Stimulated activated CD4-positive, alpha-beta T cell treated with anti-CD3 and anti-CD28 coated beads, Interleukin-1b, Interleukin-23, amount 100 ng/mL, for 48 hours (primary cell): ENCODE measurements at regions not wholly inside any gene's neighbourhood (a gene's known extent, or its start where the extent isn't known, plus 50 kb on each side); places are given as distances from the start of the nearest gene placed in this dataset.
"Not testable (repeated sequence)": the region's sequence is repeated elsewhere in the genome, so short reads cannot be mapped to it uniquely, and the experiment has no call there.

Experiments
- DNase-seq: peaks from one replicate; pipeline ENCODE4 v3.0.0-alpha.2; 2020

DNA sequence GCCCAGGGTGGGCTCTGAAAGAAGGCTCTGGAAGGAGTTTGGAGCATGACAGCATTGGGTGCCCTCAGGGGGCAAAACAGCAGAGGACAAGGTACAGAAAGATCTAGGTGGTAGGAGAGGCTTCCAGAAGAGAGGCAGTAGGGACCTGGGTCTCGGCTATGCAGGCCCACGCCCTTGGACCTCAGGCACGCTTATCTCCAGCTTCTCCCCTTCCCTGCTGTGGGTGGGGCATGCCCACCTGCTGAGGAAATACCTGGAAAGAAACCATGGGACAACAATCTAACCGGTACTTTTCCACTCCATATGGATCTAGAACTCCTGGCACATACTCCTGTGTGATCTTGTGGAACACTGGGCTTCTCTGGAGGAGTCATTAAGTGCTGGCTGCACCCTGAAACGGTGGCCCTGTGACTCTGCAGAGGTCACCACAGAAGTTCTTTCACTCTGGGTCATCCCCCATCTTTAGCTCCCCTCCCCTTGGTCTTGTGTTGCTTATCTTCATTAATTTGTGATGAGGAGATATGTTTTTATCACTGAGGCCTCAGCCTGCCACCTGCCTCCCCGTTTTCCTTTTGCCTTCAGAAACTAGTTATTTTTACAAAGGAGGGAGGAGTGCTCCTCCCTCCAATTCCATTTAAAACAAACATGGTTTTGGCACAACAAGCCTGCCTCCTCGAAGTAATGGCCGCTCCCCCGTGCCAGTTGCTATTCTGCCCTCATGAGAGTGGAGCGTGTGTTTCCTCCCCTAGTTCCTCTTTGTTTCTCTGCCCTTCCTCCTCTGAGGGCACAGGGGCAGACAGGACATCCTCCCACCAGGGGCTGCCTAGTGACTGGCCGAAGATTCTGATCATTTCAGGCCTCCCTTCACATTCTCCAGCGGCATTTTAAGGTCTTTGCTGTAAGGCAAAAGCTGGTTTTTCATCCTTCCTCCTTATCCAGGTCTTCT is 78.0 kb upstream of the ATP5PO start:
- no peak for DNase-seq

- DNase-seq = not testable (repeated sequence)
Measured at GRCh38 chr21:33992412-33992811, 76.8 kb upstream of the ATP5PO start.

DNA sequence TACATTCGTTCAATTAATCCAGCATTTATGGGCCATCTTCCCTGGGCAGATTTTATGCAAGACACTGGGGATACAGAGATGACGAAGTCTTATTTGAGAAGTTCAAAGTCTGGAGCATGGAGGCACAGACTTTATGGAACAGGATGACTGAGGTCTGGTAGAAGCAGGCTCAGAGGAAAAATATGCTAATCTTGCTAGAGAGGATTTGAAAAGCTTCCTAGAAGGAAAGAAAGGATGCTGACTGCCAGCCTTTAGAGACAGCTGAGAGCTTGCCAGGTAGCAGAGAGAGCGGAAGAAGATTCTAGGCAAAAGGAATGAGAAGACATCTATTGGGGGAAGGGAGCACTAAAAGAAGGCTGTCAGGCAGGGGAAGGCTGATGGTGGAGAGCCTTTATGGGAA is 75.5 kb upstream of the ATP5PO start:
- no peak for DNase-seq

DNA sequence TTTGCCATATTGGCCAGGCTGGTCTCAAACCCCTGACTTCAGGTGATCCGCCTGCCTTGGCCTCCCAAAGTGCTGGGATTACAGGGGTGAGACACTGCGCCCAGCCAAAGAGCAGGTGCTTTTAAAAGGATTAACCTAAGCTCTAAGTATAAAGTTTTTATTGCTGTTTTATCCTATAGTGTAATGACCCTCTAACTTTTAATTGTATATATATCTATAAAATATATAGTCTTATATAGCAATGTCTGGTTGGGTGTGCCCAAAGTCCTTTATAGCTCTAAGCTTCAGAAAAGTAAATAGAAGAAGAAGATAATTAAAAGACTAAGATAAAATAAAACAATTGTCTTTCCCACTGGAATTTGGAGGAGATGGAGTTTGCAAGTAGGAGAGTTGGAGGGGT is 73.8 kb upstream of the ATP5PO start:
- DNase-seq = no peak

GRCh38 chr21:33988237-33989017 is 72.8 kb upstream of the ATP5PO start:
- no peak for DNase-seq

GRCh38 chr21:33987461-33987860 is 71.9 kb upstream of the ATP5PO start:
- no peak for DNase-seq

DNA sequence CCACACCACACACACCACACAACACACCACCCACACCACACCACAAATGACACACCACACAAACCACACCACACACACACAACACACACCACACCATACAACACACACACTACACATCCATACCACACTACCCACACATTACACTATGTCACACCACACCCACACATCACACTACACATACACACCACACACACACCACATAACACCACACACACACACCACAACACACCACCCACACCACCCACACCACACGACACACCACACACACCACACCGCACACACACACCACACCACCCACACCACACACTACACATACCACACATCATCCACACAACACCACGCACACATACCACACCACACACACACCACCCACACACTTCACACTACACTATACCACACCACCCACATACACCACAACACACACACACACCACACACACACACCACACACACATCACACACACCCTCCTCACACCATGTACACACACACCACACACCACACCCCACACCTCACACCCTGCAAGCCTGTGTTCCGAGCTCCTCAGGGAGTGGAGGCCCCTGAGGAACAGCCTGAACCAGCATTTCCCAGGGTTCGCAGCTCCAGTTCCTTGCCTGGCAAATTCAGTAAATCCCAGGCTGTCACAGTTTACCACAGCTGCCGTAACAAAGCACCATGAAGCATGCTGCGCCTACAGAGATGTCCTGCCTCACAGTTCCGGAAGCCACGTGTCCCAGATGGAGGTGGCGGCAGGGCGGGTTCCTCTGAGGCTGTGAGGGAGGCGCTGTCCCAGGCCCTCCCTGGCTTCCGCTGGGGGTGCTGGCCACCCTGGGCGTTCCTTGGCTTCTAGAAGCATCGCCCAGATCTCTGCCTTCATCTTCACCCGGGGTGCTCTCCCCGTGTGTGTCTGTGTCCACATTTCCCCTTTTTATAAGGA is 69.8 kb upstream of the ATP5PO start:
- no peak for DNase-seq

- no peak for DNase-seq
Measured at GRCh38 chr21:33984021-33984481, 68.4 kb upstream of the ATP5PO start.

DNA sequence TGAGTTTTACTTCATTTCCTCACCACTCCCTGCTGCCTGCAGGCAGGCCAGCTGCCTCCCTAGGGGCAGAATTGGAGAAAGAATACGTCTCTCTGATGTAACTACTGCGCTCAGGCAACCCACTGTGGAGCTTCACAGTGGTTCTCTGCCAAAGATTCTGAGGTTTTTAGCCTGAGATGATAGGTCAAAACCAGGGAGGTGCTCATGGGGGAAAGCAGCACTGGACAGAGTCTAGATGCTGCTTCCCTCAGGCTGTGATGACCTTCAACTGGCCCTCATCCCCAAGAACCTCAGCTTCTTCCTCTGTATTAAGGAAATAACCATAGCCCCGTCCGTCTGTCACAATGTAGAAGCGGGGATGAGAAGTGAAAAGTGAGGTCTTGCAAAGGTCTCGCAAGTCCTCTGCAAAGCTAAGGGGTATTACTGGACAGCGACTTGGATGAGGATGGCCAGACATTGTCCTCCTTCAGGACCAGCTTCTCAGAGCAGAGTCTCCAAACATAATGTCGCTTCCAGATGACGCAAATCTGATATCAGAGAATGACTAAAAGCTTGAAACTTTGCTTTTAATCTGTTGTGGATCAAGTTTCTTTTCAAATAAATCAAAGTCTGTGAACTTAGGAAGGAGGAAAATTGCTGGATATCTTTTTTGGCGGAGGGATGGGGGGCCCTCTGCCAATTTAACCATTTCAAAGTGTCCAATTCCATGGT is 65.9 kb upstream of the ATP5PO start:
- no peak for DNase-seq

- no peak for DNase-seq
Measured at GRCh38 chr21:33980276-33980916, 64.8 kb upstream of the ATP5PO start.

DNA sequence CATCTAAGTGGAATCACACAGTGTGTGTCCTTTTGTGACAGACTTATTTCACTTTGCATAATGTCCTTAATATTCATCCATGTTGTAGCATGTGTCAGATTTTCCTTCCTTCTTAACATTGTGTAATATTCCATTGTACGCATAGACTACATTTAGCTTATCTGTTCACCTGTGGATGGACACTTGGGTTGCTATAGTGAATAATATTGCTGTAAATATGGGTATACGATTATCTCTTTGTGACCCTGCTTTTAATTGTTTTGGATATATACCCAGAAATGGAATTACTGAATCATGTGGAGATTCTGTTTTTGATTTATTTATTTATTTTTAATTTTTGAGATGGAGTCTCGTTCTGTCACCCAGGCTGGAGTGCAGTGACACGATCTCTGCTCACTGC is 63.0 kb upstream of the ATP5PO start:
- no peak for DNase-seq

DNA sequence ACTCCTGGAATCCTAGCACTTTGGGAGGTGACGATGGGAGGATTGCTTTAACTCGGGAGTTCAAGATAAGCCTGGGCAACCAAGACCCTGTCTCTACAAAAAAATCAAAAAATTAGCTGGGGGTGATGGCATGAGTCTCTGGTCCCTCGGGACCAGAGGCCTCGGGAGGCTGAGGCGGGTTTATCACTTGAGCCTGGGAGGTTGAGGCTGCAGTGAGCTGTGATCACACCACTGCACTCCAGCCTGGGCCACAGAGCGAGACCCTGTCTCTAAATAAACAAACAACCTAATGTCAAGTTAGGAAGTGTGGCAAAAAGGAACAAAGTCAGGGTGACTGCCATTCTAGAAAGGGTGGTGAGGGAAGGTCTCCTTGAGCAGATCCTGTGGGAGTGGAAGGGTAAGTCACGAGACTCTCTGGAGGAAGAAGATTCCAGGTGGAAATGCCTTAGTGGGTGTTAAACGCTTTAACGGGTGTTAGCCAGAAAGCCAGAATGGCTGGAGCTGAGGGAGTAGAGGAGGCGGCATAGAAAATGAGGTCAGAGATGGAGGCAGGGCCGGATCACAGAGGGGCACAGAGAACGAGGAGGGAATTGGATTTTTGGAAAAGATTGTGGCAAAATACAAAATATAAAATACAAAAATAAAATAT is 62.2 kb upstream of the ATP5PO start:
- DNase-seq = no peak

GRCh38 chr21:33977017-33977720 is 61.6 kb upstream of the ATP5PO start:
- DNase-seq = peak; percentile 28

DNA sequence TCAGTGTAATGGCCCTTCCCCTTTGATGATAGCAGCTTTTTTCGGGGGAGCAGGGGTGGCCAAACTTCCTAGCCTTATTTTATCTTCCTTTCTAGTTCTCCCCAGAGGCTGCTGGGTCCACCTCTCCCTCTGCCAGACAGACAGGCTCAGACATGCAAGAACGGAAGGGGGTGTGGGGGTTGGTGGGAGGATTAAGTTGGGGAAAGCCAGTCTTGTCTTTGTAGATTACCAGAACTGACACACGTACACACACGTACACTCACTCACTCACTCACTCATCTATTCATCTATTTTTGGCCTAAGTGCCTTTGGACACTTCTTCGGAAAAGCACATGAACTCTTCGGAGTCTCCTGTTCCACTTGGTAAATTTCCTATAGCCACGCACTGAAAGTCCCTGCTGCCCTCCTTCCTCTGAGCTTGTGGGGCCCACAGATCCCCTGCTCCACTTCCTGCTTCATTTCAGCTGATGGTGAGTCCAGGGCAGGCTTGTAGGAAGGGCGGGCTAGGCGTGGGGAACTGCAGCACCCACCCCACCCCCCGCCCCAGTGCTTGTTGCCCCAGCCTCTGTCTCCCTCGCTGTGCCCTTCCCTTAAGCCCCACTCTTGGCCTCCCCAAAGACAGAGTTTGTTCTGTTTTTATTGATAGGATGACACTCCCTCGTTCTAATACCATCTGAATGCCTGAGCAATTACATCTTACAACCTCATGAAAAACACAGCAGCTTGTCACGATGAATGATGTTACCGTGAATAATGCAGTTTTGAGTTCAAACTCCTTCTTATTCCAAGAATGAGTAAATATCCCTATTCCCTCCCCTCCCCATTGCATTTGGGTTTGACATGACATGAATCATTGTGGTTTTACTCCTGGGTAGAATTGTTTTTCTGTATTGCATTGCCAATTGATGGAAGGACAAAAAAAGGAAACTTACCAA is 60.7 kb upstream of the ATP5PO start:
- peak; percentile 74 for DNase-seq

DNA sequence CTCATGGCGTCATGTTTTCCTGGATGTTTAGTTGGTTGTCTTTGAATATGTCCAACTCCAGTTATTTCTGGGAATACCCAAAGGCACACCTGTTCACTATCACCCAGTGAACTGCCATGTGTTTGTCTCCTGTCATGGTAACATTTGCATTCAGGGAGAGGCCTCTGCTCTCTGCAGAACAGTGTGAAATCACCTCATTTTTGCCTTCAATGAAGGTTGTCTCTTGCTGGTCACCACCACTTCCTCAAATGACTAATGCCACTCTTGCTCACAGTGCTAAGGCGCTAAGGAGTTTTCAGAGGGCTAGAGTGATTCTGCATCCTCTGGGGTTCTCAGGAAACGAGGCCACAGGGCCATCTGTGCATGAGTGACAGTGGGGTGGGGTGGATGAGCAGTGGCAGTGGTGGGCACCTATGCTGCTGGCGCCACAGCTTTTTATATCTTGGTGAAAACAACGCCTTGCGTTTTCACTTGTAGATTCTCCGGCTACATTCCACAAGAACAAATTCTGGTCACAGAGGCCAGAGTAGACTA is 60.0 kb upstream of the ATP5PO start:
- DNase-seq = peak; percentile 83

GRCh38 chr21:33974513-33975468 is 59.2 kb upstream of the ATP5PO start:
- no peak for DNase-seq

DNA sequence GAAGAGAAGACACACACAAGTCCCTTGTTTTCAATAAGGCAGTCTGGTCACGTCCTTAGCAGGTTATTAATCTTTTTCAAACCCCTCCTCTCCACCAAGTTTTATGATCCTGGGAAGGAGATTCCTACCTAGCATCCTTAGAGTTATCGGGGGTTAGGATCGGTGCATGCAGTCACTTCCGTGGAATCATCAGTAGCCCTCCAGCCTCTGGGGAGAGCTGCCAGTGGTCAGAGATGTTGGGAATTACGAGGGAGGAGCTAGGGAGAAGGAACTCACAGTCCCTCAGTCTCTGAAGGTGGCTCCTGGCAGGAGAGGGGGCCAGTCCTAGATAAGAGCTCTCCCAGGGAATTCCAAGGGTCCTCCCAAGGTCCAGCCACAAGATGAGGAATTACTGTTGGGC is 57.7 kb upstream of the ATP5PO start:
- no peak for DNase-seq

DNA sequence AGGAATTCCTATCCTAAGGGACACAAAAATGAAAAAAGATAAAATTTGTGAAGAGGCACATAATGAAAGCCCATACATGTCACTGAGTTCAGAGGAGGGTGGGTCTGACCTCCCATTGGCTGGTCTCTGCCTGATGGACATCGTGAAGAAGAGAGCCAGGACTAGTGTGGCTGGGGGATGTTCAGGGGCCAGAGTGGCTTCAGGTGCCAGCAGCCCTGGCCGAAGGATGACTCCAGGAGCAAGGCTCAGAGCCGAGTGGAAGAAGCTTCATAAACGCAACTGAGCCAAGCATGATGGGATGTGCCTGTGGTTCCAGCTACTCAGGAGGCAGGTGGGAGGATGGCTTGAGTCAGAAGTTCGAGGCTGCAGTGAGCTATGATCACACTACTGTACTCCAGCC is 56.9 kb upstream of the ATP5PO start:
- peak; percentile 14 for DNase-seq
